IMR-90 (cell line): ENCODE measurements at regions not wholly inside any gene's neighbourhood (a gene's known extent, or its start where the extent isn't known, plus 50 kb on each side); places are given as distances from the start of the nearest gene placed in this dataset.
A peak's percentile ranks its signal among the peaks of the same experiment; 100 is the strongest.

Source experiments
- ATAC-seq: fragments of 200-7000 bp; cut with Tn5 transposase; 2 replicates; pipeline ENCODE4 v1.9.1; 2020; ENCODE audit warnings: low read depth, mild to moderate bottlenecking, moderate library complexity
- BruUV-seq: library from RNA; stranded (reverse); fragments of 400-500 nt; replicated peaks from 2 replicates; lab custom pipeline; 2021; lab: Mats Ljungman, UMichigan
- CTCF ChIA-PET: fragments of 300-600 bp; formaldehyde crosslinking; extraction: SDS; loops from one replicate; lab custom pipeline; 2021; ENCODE audit warnings: antibody characterized with exemption; lab: Yijun Ruan, JAX
- POLR2A ChIA-PET: fragments of 300-600 bp; sonication (Branson Sonifier 250); formaldehyde crosslinking; loops from one replicate; lab custom pipeline; 2022; ENCODE audit warnings: antibody characterized with exemption; ENCODE audit not compliant: unreplicated experiment; lab: Charles Lee
- DNase-seq: peaks from one replicate; pipeline ENCODE4 v3.0.0; 2013
- H2AFZ ChIP-seq: replicated peaks from 2 replicates; pipeline ENCODE3; 2013; ENCODE audit warnings: low read length, mild to moderate bottlenecking; ENCODE audit not compliant: poor library complexity
- H2AK5ac ChIP-seq: 2 replicates; pipeline ENCODE4 v1.6.1; 2013; ENCODE audit warnings: low read depth, low read length, inconsistent platforms
- H2AK9ac ChIP-seq: replicated peaks from 2 replicates; pipeline ENCODE3; 2013; ENCODE audit warnings: mild to moderate bottlenecking, low read depth, low read length, moderate library complexity; ENCODE audit not compliant: poor library complexity
- H2BK120ac ChIP-seq: 2 replicates; pipeline ENCODE4 v1.6.1; 2013; ENCODE audit warnings: low read depth, low read length, inconsistent platforms
- H2BK15ac ChIP-seq: 3 replicates; pipeline ENCODE4 v1.6.1; 2013; ENCODE audit warnings: low read depth, low read length, inconsistent platforms
- H2BK20ac ChIP-seq: 2 replicates; pipeline ENCODE4 v1.6.1; 2013; ENCODE audit warnings: low read depth, mild to moderate bottlenecking, inconsistent platforms, low read length, moderate library complexity
- H2BK5ac ChIP-seq: 2 replicates; pipeline ENCODE4 v1.6.1; 2013; ENCODE audit warnings: mild to moderate bottlenecking, low read depth, low read length, inconsistent platforms; ENCODE audit not compliant: poor library complexity, severe bottlenecking
- H3K14ac ChIP-seq: replicated peaks from 2 replicates; pipeline ENCODE4 v1.6.1; 2013; ENCODE audit warnings: low read depth, low read length, inconsistent platforms
- H3K18ac ChIP-seq: 2 replicates; pipeline ENCODE4 v1.6.1; 2013; ENCODE audit warnings: low read depth, low read length, control low read depth
- H3K23ac ChIP-seq: 2 replicates; pipeline ENCODE4 v1.6.1; 2013; ENCODE audit warnings: low read depth, low read length, inconsistent platforms
- H3K27ac ChIP-seq: 2 replicates; pipeline ENCODE4 v1.5.1; 2013; ENCODE audit warnings: mild to moderate bottlenecking, control low read depth, low read length; ENCODE audit not compliant: insufficient read depth
- H3K27me3 ChIP-seq: 2 replicates; pipeline ENCODE4 v1.6.1; 2013; ENCODE audit warnings: low read length; ENCODE audit not compliant: control insufficient read depth, insufficient read depth
- H3K36me3 ChIP-seq: 2 replicates; pipeline ENCODE4 v1.6.1; 2013; ENCODE audit warnings: low read length, mixed read lengths; ENCODE audit not compliant: control insufficient read depth, insufficient read depth
- H3K4ac ChIP-seq: 2 replicates; pipeline ENCODE4 v1.6.1; 2013; ENCODE audit warnings: low read depth, low read length, inconsistent platforms
- H3K4me1 ChIP-seq: 2 replicates; pipeline ENCODE4 v1.6.1; 2013; ENCODE audit warnings: low read length, mixed read lengths; ENCODE audit not compliant: control insufficient read depth, insufficient read depth
- H3K4me2 ChIP-seq: 2 replicates; pipeline ENCODE4 v1.6.1; 2013; ENCODE audit warnings: low read depth, mild to moderate bottlenecking, control low read depth, low read length, moderate library complexity
- H3K4me3 ChIP-seq: 2 replicates; pipeline ENCODE4 v1.5.1; 2013; ENCODE audit warnings: low read depth, mild to moderate bottlenecking, control low read depth, low read length, moderate library complexity; ENCODE audit not compliant: insufficient read depth
- H3K56ac ChIP-seq: 2 replicates; pipeline ENCODE4 v1.6.1; 2013; ENCODE audit warnings: low read length, inconsistent platforms; ENCODE audit not compliant: insufficient read depth; ENCODE audit errors: extremely low read depth
- H3K79me1 ChIP-seq, 2 experiments: 2 replicates each; pipeline ENCODE4 v1.6.1; 2013; ENCODE audit warnings: low read length in 2 of 2, inconsistent platforms in 1 of 2, low read depth in 1 of 2
- H3K9ac ChIP-seq: 2 replicates; pipeline ENCODE4 v1.6.1; 2013; ENCODE audit warnings: low read depth, low read length, control low read depth
- H3K9me1 ChIP-seq: 2 replicates; pipeline ENCODE4 v1.6.1; 2013; ENCODE audit warnings: low read length, inconsistent platforms; ENCODE audit not compliant: insufficient read depth
- H3K9me3 ChIP-seq: 2 replicates; pipeline ENCODE4 v1.6.1; 2013; ENCODE audit warnings: low read length; ENCODE audit not compliant: control insufficient read depth, insufficient read depth
- H4K20me1 ChIP-seq: 2 replicates; pipeline ENCODE4 v1.6.1; 2013; ENCODE audit warnings: low read length, inconsistent platforms; ENCODE audit not compliant: insufficient read depth
- H4K5ac ChIP-seq: 2 replicates; pipeline ENCODE4 v1.6.1; 2013; ENCODE audit warnings: mild to moderate bottlenecking, low read depth, low read length, control low read depth
- H4K8ac ChIP-seq, 2 experiments: 2 replicates each; pipeline ENCODE4 v1.6.1; 2013; ENCODE audit warnings: low read depth in 2 of 2, low read length in 2 of 2, control low read depth in 1 of 2, inconsistent platforms in 1 of 2
- H4K91ac ChIP-seq: 2 replicates; pipeline ENCODE4 v1.6.1; 2013; ENCODE audit warnings: low read depth, low read length, inconsistent platforms; ENCODE audit not compliant: insufficient read depth
- BHLHE40 ChIP-seq: fragments of 150-350 bp; IDR thresholded peaks from 2 replicates; pipeline ENCODE4 v1.6.1; 2016; ENCODE audit warnings: mild to moderate bottlenecking, low read depth, low read length
- CEBPB ChIP-seq: IDR thresholded peaks from 2 replicates; pipeline ENCODE4 v1.6.1; 2012; ENCODE audit warnings: low read depth, low read length, improper control_type of control experiment
- CHD1 ChIP-seq: IDR thresholded peaks from 2 replicates; pipeline ENCODE4 v1.6.1; 2012; ENCODE audit warnings: low read depth, low read length, improper control_type of control experiment
- MXI1 ChIP-seq: IDR thresholded peaks from 2 replicates; pipeline ENCODE4 v1.6.1; 2012; ENCODE audit warnings: low read depth, mild to moderate bottlenecking, low read length, moderate library complexity, borderline replicate concordance
- NFE2L2 ChIP-seq: fragments of 150-350 bp; IDR thresholded peaks from 2 replicates; pipeline ENCODE4 v1.6.1; 2016; ENCODE audit warnings: low read depth, mild to moderate bottlenecking, low read length
- POLR2A ChIP-seq: IDR thresholded peaks from 2 replicates; pipeline ENCODE4 v1.6.1; 2012; ENCODE audit warnings: mild to moderate bottlenecking, low read depth, low read length
- RCOR1 ChIP-seq: IDR thresholded peaks from 2 replicates; pipeline ENCODE4 v1.6.1; 2012; ENCODE audit warnings: mild to moderate bottlenecking, low read length, improper control_type of control experiment; ENCODE audit not compliant: insufficient replicate concordance
- RFX5 ChIP-seq: IDR thresholded peaks from 2 replicates; pipeline ENCODE4 v1.8.0; 2012; ENCODE audit warnings: low read depth, mild to moderate bottlenecking, low read length, moderate library complexity
- SMC3 ChIP-seq: fragments of 150-350 bp; IDR thresholded peaks from 2 replicates; pipeline ENCODE4 v1.6.1; 2016; ENCODE audit warnings: low read depth, mild to moderate bottlenecking, antibody characterized with exemption, low read length, moderate library complexity
- WGBS, 2 experiments: methylation state at CpG; one replicate each; pipeline versions ENCODE4 v1.1.5 to v1.1.7; 2013; ENCODE audit warnings: missing lambda C conversion rate in 2 of 2; ENCODE audit not compliant: insufficient read length in 1 of 2; ENCODE audit errors: extremely low coverage in 2 of 2; 5-methylcytosine and 5-hydroxymethylcytosine counted together
- dilution Hi-C: fragments of 300-500 bp; cut with HindIII; formaldehyde crosslinking; loops from one replicate; pipeline ENCODE4 v1.14.3; 2018; ENCODE audit warnings: low sequenced_read_pairs; ENCODE audit not compliant: unreplicated experiment
- in situ Hi-C: fragments of 300-500 bp; cut with MboI; formaldehyde crosslinking; loops from 3 replicates; pipeline ENCODE4 v1.14.3; 2019; ENCODE audit warnings: low sequenced_read_pairs, inconsistent platforms, mixed read lengths
- intact Hi-C: fragments of 100-400 bp; cut with micrococcal nuclease; formaldehyde crosslinking; loops from 2 replicates; pipeline ENCODE4 v1.10.0; 2022
- TF ChIP-seq, protein P1 (sequence below): conservative IDR thresholded peaks from 2 replicates; pipeline ENCODE4 v1.5.1; 2012; ENCODE audit warnings: mild to moderate bottlenecking, low read depth, low read length, improper control_type of control experiment

DNA sequence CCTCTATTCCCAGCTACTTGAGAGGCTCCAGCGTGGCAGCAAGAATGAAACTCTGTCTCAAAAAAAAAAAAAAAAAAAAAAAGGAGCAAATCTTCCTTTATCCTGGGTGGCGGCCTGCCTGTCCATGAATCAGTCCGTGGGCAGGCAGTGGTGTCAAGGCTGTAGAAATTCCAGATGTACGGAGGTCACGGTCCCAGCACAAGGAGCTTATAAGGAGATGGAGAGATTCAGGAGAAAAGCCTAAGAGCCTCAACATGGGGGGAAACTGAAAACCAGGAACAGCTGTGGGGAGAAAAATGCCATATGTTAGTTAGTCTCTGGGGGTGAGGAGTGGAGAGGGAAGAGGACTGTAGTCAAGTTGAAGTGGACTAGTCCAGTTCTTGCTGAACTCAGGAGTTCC is 130.5 kb upstream of the CRY1 start:
- ATAC-seq (no peak), DNase-seq (peak; percentile 51)
- H3K27me3 ChIP-seq, result peaks cover 8% of the 10 kb centered on the region
- ChIA-PET POLR2A (interaction anchor here (0.7 kb wide), 1 partner anchor 12 kb away, joined by 18 read pairs; no protein-coding TSS in a partner anchor), CTCF (no interaction called here)
- H4K20me1 ChIP-seq, result no peaks in the 10 kb centered on the region
- H4K91ac ChIP-seq, result no peak overlapping the region
- intact Hi-C loops, result no loop called here
- H2BK120ac ChIP-seq, result no peak overlapping the region
- H3K9me1 ChIP-seq, result no peaks in the 10 kb centered on the region
- no peak for TF ChIP-seq SMC3
- TF ChIP-seq POLR2A, result no peak
- TF ChIP-seq CEBPB, result no peak
- TF ChIP-seq BHLHE40, result no peak
- no peak for TF ChIP-seq CHD1
- no peak for TF ChIP-seq RCOR1
- TF ChIP-seq NFE2L2, result no peak
- no peak for TF ChIP-seq RFX5
- TF ChIP-seq, protein P1, sequence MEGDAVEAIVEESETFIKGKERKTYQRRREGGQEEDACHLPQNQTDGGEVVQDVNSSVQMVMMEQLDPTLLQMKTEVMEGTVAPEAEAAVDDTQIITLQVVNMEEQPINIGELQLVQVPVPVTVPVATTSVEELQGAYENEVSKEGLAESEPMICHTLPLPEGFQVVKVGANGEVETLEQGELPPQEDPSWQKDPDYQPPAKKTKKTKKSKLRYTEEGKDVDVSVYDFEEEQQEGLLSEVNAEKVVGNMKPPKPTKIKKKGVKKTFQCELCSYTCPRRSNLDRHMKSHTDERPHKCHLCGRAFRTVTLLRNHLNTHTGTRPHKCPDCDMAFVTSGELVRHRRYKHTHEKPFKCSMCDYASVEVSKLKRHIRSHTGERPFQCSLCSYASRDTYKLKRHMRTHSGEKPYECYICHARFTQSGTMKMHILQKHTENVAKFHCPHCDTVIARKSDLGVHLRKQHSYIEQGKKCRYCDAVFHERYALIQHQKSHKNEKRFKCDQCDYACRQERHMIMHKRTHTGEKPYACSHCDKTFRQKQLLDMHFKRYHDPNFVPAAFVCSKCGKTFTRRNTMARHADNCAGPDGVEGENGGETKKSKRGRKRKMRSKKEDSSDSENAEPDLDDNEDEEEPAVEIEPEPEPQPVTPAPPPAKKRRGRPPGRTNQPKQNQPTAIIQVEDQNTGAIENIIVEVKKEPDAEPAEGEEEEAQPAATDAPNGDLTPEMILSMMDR, result no peak
- no peak for TF ChIP-seq MXI1
- no peak overlapping the region for H2AFZ ChIP-seq
- no peak overlapping the region for H3K27ac ChIP-seq
- no peak overlapping the region for H4K5ac ChIP-seq
- H3K56ac ChIP-seq, result no peak overlapping the region
- in situ Hi-C loops, result no loop called here
- no peak overlapping the region for H4K8ac ChIP-seq
- H3K23ac ChIP-seq, result no peak overlapping the region
- peaks cover 4% of the 10 kb centered on the region for H3K4me1 ChIP-seq
- H3K4me2 ChIP-seq, result no peak overlapping the region
- H3K4ac ChIP-seq, result no peak overlapping the region
- H3K9ac ChIP-seq, result no peak overlapping the region
- no peaks in the 10 kb centered on the region for H3K9me3 ChIP-seq
- BruUV-seq, result no TSS peak
- no peaks in the 10 kb centered on the region for H3K79me1 ChIP-seq
- no peak overlapping the region; the same call in 1 of the 2 replicates for H3K18ac ChIP-seq
- no peak overlapping the region for H2AK9ac ChIP-seq
- no peak overlapping the region for H2AK5ac ChIP-seq
- no peak overlapping the region for H3K14ac ChIP-seq
- 39% methylated on average over 2 of the region's 5 CpGs; no CpG with 5 or more reads in 1 of the 2 experiments for WGBS, 2 experiments
- H3K4me3 ChIP-seq, result no peak overlapping the region
- H2BK15ac ChIP-seq, result no peak overlapping the region
- H2BK5ac ChIP-seq, result no peak overlapping the region
- no peak overlapping the region for H2BK20ac ChIP-seq
- H3K36me3 ChIP-seq, result no peaks in the 10 kb centered on the region
- dilution Hi-C loops, result no loop called here
